Activated CD4-positive, alpha-beta memory T cell treated with anti-CD3 and anti-CD28 coated beads for 36 hours (primary cell): ENCODE measurements at regions not wholly inside any gene's neighbourhood (a gene's known extent, or its start where the extent isn't known, plus 50 kb on each side); places are given as distances from the start of the nearest gene placed in this dataset.
"Not testable (repeated sequence)": the region's sequence is repeated elsewhere in the genome, so short reads cannot be mapped to it uniquely, and the experiment has no call there.

Experiments used
- CTCF ChIA-PET: fragments of 350-600 bp; sonication (Branson Sonifier 250); formaldehyde crosslinking; loops from one replicate; lab custom pipeline; 2021; ENCODE audit warnings: antibody characterized with exemption, inconsistent platforms; lab: Charles Lee
- POLR2A ChIA-PET: fragments of 350-600 bp; sonication (Branson Sonifier 250); formaldehyde crosslinking; loops from one replicate; lab custom pipeline; 2021; ENCODE audit warnings: antibody characterized with exemption; lab: Charles Lee
- DNase-seq: peaks from one replicate; pipeline ENCODE4 v3.0.0-alpha.2; 2020
- H3K27ac Mint-ChIP-seq: one replicate; pipeline ENCODE4 v1.8.0; 2021; ENCODE audit warnings: mixed read lengths
- H3K27me3 Mint-ChIP-seq: one replicate; pipeline ENCODE4 v1.8.0; 2021; ENCODE audit warnings: mixed read lengths
- H3K36me3 Mint-ChIP-seq: one replicate; pipeline ENCODE4 v1.8.0; 2021; ENCODE audit warnings: mixed read lengths
- H3K4me1 Mint-ChIP-seq: one replicate; pipeline ENCODE4 v1.8.0; 2021; ENCODE audit warnings: low read depth, mixed read lengths
- H3K4me3 Mint-ChIP-seq: one replicate; pipeline ENCODE4 v1.8.0; 2021; ENCODE audit warnings: mild to moderate bottlenecking, mixed read lengths
- H3K9me3 Mint-ChIP-seq: one replicate; pipeline ENCODE4 v1.8.0; 2021; ENCODE audit warnings: mixed read lengths
- intact Hi-C: fragments of 100-400 bp; cut with micrococcal nuclease; formaldehyde crosslinking; loops from one replicate; pipeline ENCODE4 v1.15.1; 2023

DNA sequence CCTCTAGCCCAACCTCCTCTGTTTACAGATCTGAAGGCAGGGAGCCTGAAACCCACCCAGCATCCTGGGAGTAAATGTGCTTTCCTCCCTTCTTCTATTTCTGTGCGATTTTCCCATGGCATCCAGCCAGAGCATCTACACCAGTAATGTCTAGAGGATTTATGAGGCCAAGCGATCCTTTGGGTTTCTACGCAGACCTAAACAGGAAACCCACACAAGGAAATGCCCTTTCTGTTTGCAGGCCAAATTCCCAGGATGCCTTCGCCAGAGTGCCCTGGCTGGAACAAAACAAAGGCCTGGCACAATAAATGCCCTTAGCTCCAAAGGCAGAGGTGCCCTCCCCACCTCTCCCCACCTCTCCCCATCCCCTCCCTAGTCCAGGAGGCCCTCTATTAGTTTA, 110.5 kb upstream of the CDC42BPA start:
- intact Hi-C loops = no loop called here
- Mint-ChIP-seq H3K36me3 (no peaks in the 10 kb centered on the region), H3K4me1 (no peaks in the 10 kb centered on the region)

GRCh38 chr1:227427411-227427810, 109.1 kb upstream of the CDC42BPA start:
- Mint-ChIP-seq H3K9me3 (no peaks in the 10 kb centered on the region), H3K4me3 (no peak overlapping the region), H3K27ac (no peak overlapping the region), H3K36me3 (no peaks in the 10 kb centered on the region), H3K27me3 (peaks cover 10% of the 10 kb centered on the region), H3K4me1 (no peaks in the 10 kb centered on the region)
- ChIA-PET CTCF (interaction anchor here (1.0 kb wide), 1 partner anchor 487 kb away, joined by 3 read pairs; the partner anchor contains the start of gene COQ8A), POLR2A (no interaction called here)
- intact Hi-C loops = no loop called here
- DNase-seq = no peak

More for the DNA sequence above, 110.5 kb upstream of the CDC42BPA start:
- Mint-ChIP-seq H3K27me3 (peaks cover 9% of the 10 kb centered on the region), H3K27ac (no peak overlapping the region), H3K4me3 (no peak overlapping the region), H3K9me3 (no peaks in the 10 kb centered on the region)
- POLR2A ChIA-PET = no interaction called here
- DNase-seq = no peak
- CTCF ChIA-PET = no interaction called here

DNA sequence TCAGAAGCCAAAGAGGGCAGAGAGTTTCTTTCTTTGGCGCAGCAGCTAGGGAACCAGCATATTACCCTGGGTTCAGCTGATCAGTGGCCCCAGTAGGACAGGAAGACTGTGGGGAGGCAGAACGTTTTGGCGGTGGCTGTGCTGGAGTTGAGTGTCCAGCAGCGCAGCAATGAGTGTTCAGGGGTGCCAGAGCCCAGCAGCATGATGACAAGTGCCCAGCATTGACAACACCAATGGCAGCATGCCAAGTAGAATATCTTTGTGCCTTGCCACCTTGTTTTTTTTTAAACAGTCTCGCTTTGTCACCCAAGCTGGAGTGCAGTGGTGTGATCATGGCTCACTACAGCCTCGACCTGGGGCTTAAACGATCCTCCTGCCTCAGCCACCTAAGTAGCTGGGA, 106.7 kb upstream of the CDC42BPA start:
- POLR2A ChIA-PET = no interaction called here
- CTCF ChIA-PET = no interaction called here
- Mint-ChIP-seq H3K36me3 (no peaks in the 10 kb centered on the region), H3K27me3 (peaks cover 10% of the 10 kb centered on the region), H3K9me3 (no peaks in the 10 kb centered on the region), H3K27ac (no peak overlapping the region), H3K4me1 (no peaks in the 10 kb centered on the region), H3K4me3 (no peak overlapping the region)
- DNase-seq = no peak
- intact Hi-C loops = no loop called here

DNA sequence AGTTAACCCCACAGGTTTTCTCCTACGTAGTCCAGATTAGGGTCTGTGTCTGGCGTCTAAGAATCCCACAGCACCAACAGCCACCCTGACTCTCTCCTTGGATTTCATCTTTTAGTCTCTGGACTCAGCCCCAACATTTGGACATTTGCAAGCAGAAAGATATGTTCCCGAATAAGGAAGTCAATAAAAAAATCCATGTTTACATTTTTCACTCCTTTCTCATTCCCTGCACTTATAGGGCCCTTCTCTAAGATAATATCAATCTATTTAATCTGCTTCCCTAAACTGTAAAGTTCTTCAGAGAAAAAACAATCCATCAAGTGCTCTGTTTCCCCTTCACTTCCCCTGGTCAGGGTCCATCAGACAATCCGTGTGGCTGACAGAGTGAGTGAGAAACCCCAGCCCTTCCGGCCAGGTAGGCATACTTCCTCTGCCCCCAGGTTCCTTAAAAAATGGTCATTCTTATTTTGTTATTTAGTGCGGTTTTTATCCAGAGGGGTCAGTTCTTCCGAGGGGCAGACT, 105.9 kb upstream of the CDC42BPA start:
- no peak overlapping the region for H3K27ac Mint-ChIP-seq
- H3K9me3 Mint-ChIP-seq = no peaks in the 10 kb centered on the region
- H3K4me3 Mint-ChIP-seq = no peak overlapping the region
- no peaks in the 10 kb centered on the region for H3K36me3 Mint-ChIP-seq
- CTCF ChIA-PET = no interaction called here
- no peaks in the 10 kb centered on the region for H3K4me1 Mint-ChIP-seq
- intact Hi-C loops = no loop called here
- POLR2A ChIA-PET = no interaction called here
- peaks cover 10% of the 10 kb centered on the region for H3K27me3 Mint-ChIP-seq
- DNase-seq = no peak

- no peak for DNase-seq
- CTCF ChIA-PET = no interaction called here
These were observed 104.3 kb upstream of the CDC42BPA start for GRCh38 chr1:227422581-227422980.

DNA sequence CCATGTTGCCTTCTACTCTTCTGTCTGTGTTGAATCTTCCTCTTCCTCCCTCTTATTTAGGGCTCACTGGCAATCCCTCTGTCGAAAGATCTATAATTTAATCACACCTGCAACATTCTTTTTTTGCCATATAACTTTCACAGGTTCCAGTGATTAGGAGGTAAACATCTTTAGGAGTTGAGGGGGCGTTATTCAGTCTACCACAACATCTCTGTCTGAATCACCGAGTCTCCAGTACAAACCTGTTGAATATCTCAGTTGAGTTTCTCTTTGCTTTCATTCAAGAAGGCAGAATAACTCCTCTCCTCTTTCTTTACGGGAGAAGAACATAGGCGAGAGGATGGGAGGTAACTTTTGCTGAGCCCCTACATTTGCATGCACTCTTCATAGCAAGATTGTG, 101.9 kb upstream of the CDC42BPA start:
- Mint-ChIP-seq H3K27ac (no peak overlapping the region), H3K36me3 (no peaks in the 10 kb centered on the region), H3K27me3 (peaks cover 10% of the 10 kb centered on the region), H3K4me1 (no peaks in the 10 kb centered on the region), H3K9me3 (no peaks in the 10 kb centered on the region), H3K4me3 (no peak overlapping the region)
- ChIA-PET POLR2A (no interaction called here), CTCF (interaction anchor here (0.6 kb wide), 1 partner anchor 449 kb away, joined by 3 read pairs; no protein-coding TSS in a partner anchor)
- DNase-seq = no peak
- intact Hi-C loops = no loop called here

More at GRCh38 chr1:227422581-227422980, 104.3 kb upstream of the CDC42BPA start:
- Mint-ChIP-seq H3K36me3 (no peaks in the 10 kb centered on the region), H3K4me1 (no peaks in the 10 kb centered on the region), H3K27me3 (peaks cover 8% of the 10 kb centered on the region), H3K4me3 (no peak overlapping the region), H3K27ac (no peak overlapping the region), H3K9me3 (no peaks in the 10 kb centered on the region)
- POLR2A ChIA-PET = no interaction called here
- intact Hi-C loops = no loop called here

DNA sequence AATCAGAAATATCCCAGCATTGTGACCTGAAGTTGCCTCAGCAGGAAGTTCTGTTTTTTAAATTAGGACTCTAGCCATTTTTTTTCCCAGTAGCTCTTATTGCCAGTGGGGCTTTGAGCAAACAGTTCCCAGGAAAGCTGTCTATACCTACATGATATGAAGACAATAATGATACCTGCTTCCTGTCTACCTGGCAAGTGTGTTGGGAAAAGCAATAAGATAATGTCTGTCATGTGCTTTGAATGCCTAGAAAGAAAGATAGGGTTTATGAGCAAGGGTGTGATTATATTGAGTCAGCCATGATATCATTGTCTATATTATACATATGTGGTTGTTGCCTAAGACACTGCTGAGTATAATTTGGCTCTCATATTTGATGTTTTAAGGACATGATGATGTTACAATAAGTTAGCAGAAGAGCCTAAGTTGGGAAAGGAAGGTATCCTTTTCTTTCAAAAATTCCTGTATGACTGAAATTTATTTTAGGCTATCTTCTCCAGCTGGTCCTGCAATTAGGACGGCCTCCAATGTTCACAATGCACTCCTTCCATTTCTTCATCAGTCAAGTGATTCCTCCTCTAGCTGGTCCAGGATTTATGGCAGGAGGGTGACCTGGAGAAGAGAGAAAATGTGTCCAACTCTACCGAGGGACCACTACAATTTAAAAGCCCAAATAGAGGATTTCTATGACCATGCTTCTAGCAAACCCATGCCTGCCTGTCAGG, 99.6 kb upstream of the CDC42BPA start:
- H3K27me3 Mint-ChIP-seq = peaks cover 4% of the 10 kb centered on the region
- CTCF ChIA-PET = no interaction called here
- H3K27ac Mint-ChIP-seq = no peak overlapping the region
- no peaks in the 10 kb centered on the region for H3K4me1 Mint-ChIP-seq
- intact Hi-C loops = no loop called here
- POLR2A ChIA-PET = no interaction called here
- no peak overlapping the region for H3K4me3 Mint-ChIP-seq
- H3K9me3 Mint-ChIP-seq = no peaks in the 10 kb centered on the region
- H3K36me3 Mint-ChIP-seq = no peaks in the 10 kb centered on the region
- no peak for DNase-seq

- DNase-seq = no peak
- intact Hi-C loops = no loop called here
- Mint-ChIP-seq H3K9me3 (no peaks in the 10 kb centered on the region), H3K36me3 (no peaks in the 10 kb centered on the region), H3K4me1 (no peaks in the 10 kb centered on the region), H3K27me3 (peaks cover 4% of the 10 kb centered on the region), H3K27ac (no peak overlapping the region), H3K4me3 (no peak overlapping the region)
- ChIA-PET POLR2A (no interaction called here), CTCF (no interaction called here)
These were observed 98.0 kb upstream of the CDC42BPA start for GRCh38 chr1:227416156-227416830.

DNA sequence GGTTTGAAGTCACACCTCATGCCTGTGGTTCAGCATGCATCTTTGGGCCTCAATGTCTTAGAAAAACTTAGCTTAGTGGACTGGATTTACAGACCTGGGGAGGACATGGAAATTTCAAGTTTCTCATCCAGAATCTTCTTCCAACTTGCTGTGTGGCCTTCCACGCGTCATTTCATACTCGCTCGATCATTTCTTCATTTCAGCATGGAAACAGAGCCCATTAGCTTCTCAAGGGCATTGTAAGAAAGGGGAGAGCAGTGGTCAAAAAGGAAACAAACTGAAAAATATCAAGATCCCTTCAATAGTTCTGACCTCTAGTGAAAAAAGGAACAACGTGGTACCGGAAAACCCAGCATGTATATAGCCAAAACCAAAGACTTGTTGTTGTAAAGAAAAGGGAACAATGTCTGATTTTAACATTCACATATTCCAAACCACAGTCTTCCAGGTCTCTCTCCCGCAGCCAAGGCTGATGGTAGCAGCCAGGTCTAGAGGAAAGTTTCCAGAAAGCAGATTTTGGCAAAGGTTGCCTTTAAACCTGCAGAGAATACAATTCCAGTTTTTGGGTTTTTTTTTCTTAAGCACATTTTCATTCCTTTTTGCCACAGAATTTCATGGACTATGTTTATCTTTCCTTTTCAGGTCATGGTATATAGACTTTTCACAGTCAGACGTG, 97.0 kb upstream of the CDC42BPA start:
- intact Hi-C loops = no loop called here
- H3K9me3 Mint-ChIP-seq = no peaks in the 10 kb centered on the region
- ChIA-PET CTCF (no interaction called here), POLR2A (interaction anchor here (0.6 kb wide), 1 partner anchor 338 kb away, joined by 3 read pairs; no protein-coding TSS in a partner anchor)
- H3K4me3 Mint-ChIP-seq = no peak overlapping the region
- no peak overlapping the region for H3K27ac Mint-ChIP-seq
- no peaks in the 10 kb centered on the region for H3K36me3 Mint-ChIP-seq
- H3K27me3 Mint-ChIP-seq = peaks cover 13% of the 10 kb centered on the region
- no peak for DNase-seq
- no peaks in the 10 kb centered on the region for H3K4me1 Mint-ChIP-seq

- POLR2A ChIA-PET = no interaction called here
- H3K4me1 Mint-ChIP-seq = no peaks in the 10 kb centered on the region
- no peaks in the 10 kb centered on the region for H3K9me3 Mint-ChIP-seq
- H3K4me3 Mint-ChIP-seq = no peak overlapping the region
- H3K27ac Mint-ChIP-seq = no peak overlapping the region
- CTCF ChIA-PET = no interaction called here
- peaks cover 13% of the 10 kb centered on the region for H3K27me3 Mint-ChIP-seq
- intact Hi-C loops = no loop called here
- H3K36me3 Mint-ChIP-seq = no peaks in the 10 kb centered on the region
- DNase-seq = no peak
These were observed 92.8 kb upstream of the CDC42BPA start for GRCh38 chr1:227411066-227411465.

- H3K4me1 Mint-ChIP-seq, DNase-seq, H3K9me3 Mint-ChIP-seq, H3K4me3 Mint-ChIP-seq, POLR2A ChIA-PET, H3K36me3 Mint-ChIP-seq, H3K27ac Mint-ChIP-seq, CTCF ChIA-PET, intact Hi-C loops: not testable (repeated sequence)
- peaks cover 37% of the 10 kb centered on the region for H3K27me3 Mint-ChIP-seq
These were observed 88.0 kb upstream of the CDC42BPA start for GRCh38 chr1:227406332-227406731.

GRCh38 chr1:227403535-227403934, 85.2 kb upstream of the CDC42BPA start:
- Mint-ChIP-seq H3K27ac (no peak overlapping the region), H3K4me3 (no peak overlapping the region), H3K36me3 (no peaks in the 10 kb centered on the region), H3K27me3 (peaks cover 35% of the 10 kb centered on the region), H3K9me3 (no peaks in the 10 kb centered on the region), H3K4me1 (peaks cover 2% of the 10 kb centered on the region)
- POLR2A ChIA-PET = no interaction called here
- DNase-seq = no peak
- CTCF ChIA-PET = no interaction called here
- intact Hi-C loops = no loop called here
